PFSK-1 (cell line): ENCODE measurements at regions not wholly inside any gene's neighbourhood (a gene's known extent, or its start where the extent isn't known, plus 50 kb on each side); places are given as distances from the start of the nearest gene placed in this dataset.

Experiments used
- FOXP2 ChIP-seq: optimal IDR thresholded peaks from 2 replicates; pipeline ENCODE3; 2011; ENCODE audit warnings: borderline replicate concordance, control low read depth, inconsistent platforms; ENCODE audit not compliant: insufficient read depth; ENCODE audit errors: extremely low read length, extremely low read depth
- TAF1 ChIP-seq: IDR thresholded peaks from 2 replicates; pipeline ENCODE4 v1.6.1; 2012; ENCODE audit warnings: low read length, control low read depth, borderline replicate concordance; ENCODE audit not compliant: insufficient read depth

- no peak for TF ChIP-seq TAF1
- TF ChIP-seq FOXP2: no peak
Observed at GRCh38 chr14:54309615-54310014, 87.2 kb upstream of the CDKN3 start.
